GM18505 (cell line): ENCODE measurements at regions not wholly inside any gene's neighbourhood (a gene's known extent, or its start where the extent isn't known, plus 50 kb on each side); places are given as distances from the start of the nearest gene placed in this dataset.

Source experiments
- ATAC-seq: cut with Tn5 transposase; IDR thresholded peaks from one replicate; pipeline ENCODE4 v1.9.1; 2021; ENCODE audit not compliant: unreplicated experiment
- POLR2A ChIP-seq: IDR thresholded peaks from 4 replicates; pipeline ENCODE4 v1.6.1; 2011; ENCODE audit warnings: borderline replicate concordance; ENCODE audit not compliant: insufficient read depth, insufficient read length; ENCODE audit errors: extremely low read depth

- no peak for ATAC-seq
These were observed 252.3 kb upstream of the KLF14 start for GRCh38 chr7:130986261-130986690.

GRCh38 chr7:130987092-130987491 lies 253.1 kb upstream of the KLF14 start:
- no peak for ATAC-seq

More at GRCh38 chr7:130986261-130986690, 252.3 kb upstream of the KLF14 start:
- no peak for TF ChIP-seq POLR2A

GRCh38 chr7:130988443-130988842 lies 254.4 kb upstream of the KLF14 start:
- no peak for ATAC-seq
- TF ChIP-seq POLR2A = no peak

More at GRCh38 chr7:130987092-130987491, 253.1 kb upstream of the KLF14 start:
- TF ChIP-seq POLR2A = no peak

- no peak for TF ChIP-seq POLR2A
- no peak for ATAC-seq
These were observed 255.2 kb upstream of the KLF14 start for GRCh38 chr7:130989101-130989795.

- TF ChIP-seq POLR2A = no peak
- ATAC-seq = no peak
These were observed 256.3 kb upstream of the KLF14 start for GRCh38 chr7:130990178-130990832.

- TF ChIP-seq POLR2A = no peak
These were observed 259.8 kb upstream of the KLF14 start for GRCh38 chr7:130993671-130994365.

GRCh38 chr7:130994378-130995115 lies 260.5 kb upstream of the KLF14 start:
- ATAC-seq = no peak

More at GRCh38 chr7:130993671-130994365, 259.8 kb upstream of the KLF14 start:
- ATAC-seq = no peak

GRCh38 chr7:130995252-130996081 lies 261.5 kb upstream of the KLF14 start:
- no peak for ATAC-seq
- TF ChIP-seq POLR2A = no peak

More at GRCh38 chr7:130994378-130995115, 260.5 kb upstream of the KLF14 start:
- no peak for TF ChIP-seq POLR2A

GRCh38 chr7:130996205-130996832 lies 262.3 kb upstream of the KLF14 start:
- ATAC-seq = no peak
- TF ChIP-seq POLR2A = no peak

- no peak for TF ChIP-seq POLR2A
- no peak for ATAC-seq
These were observed 262.8 kb upstream of the KLF14 start for GRCh38 chr7:130996833-130997231.

- no peak for ATAC-seq
- TF ChIP-seq POLR2A = no peak
These were observed 265.1 kb upstream of the KLF14 start for GRCh38 chr7:130998993-130999602.
